ENCODE measurements at regions not wholly inside any gene's neighbourhood (a gene's known extent, or its start where the extent isn't known, plus 50 kb on each side); places are given as distances from the start of the nearest gene placed in this dataset.

GRCh38 chr16:72501739-72502593 is 330.0 kb upstream of the PMFBP1 start:
- DNase-seq: peak; percentile 75

GRCh38 chr16:72500545-72500944 is 328.6 kb upstream of the PMFBP1 start:
- DNase-seq: no peak

GRCh38 chr16:72493716-72494415 is 321.9 kb upstream of the PMFBP1 start:
- no peak for DNase-seq

GRCh38 chr16:72487283-72487682 is 315.3 kb upstream of the PMFBP1 start:
- no peak for DNase-seq

- no peak for DNase-seq
Observed at GRCh38 chr16:72482695-72483094, 310.7 kb upstream of the PMFBP1 start.

- DNase-seq: no peak
Observed at GRCh38 chr16:72481419-72481818, 309.5 kb upstream of the PMFBP1 start.

- DNase-seq: no peak
Observed at GRCh38 chr16:72480911-72481310, 309.0 kb upstream of the PMFBP1 start.

- DNase-seq: peak; percentile 60
Observed at GRCh38 chr16:72475688-72476087, 303.7 kb upstream of the PMFBP1 start.

- DNase-seq: peak; percentile 60
Observed at GRCh38 chr16:72474501-72475123, 302.7 kb upstream of the PMFBP1 start.

GRCh38 chr16:72473631-72474030 is 301.7 kb upstream of the PMFBP1 start:
- no peak for DNase-seq

- no peak for DNase-seq
Observed at GRCh38 chr16:72471317-72471924, 299.5 kb upstream of the PMFBP1 start.

- DNase-seq: no peak
Observed at GRCh38 chr16:72470541-72470940, 298.6 kb upstream of the PMFBP1 start.

- DNase-seq: no peak
Observed at GRCh38 chr16:72469932-72470331, 298.0 kb upstream of the PMFBP1 start.

- no peak for DNase-seq
Observed at GRCh38 chr16:72468582-72468981, 296.6 kb upstream of the PMFBP1 start.

- DNase-seq: no peak
Observed at GRCh38 chr16:72467157-72467759, 295.3 kb upstream of the PMFBP1 start.

- no peak for DNase-seq
Observed at GRCh38 chr16:72464597-72465368, 292.8 kb upstream of the PMFBP1 start.

- DNase-seq: no peak
Observed at GRCh38 chr16:72464052-72464451, 292.1 kb upstream of the PMFBP1 start.

- no peak for DNase-seq
Observed at GRCh38 chr16:72458035-72458434, 286.1 kb upstream of the PMFBP1 start.

GRCh38 chr16:72457243-72457940 is 285.4 kb upstream of the PMFBP1 start:
- no peak for DNase-seq

GRCh38 chr16:72455743-72456659 is 284.0 kb upstream of the PMFBP1 start:
- no peak for DNase-seq

Measured in islet precursor cell (in vitro differentiated cells).